ENCODE measurements at regions not wholly inside any gene's neighbourhood (a gene's known extent, or its start where the extent isn't known, plus 50 kb on each side); places are given as distances from the start of the nearest gene placed in this dataset.

DNA sequence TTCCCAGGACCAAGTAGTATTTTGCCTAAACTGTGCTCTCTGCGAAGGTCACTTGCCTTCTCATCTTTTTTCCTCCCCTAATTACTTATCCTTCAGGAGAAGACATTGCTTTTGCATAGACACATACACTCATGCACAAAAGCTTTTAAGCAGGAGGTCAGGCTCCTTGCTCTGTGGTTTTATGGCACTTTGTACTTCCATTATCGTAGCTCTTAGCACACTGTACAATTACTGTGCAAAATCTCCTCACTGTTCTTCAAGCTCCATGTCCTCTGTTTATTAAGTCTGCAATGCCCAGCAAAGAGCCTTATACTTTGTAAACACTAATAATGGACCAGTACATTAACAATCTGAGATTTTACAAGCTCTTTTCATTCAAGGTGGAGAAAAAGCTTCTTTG is 188.4 kb upstream of the GNPDA2 start:
- DNase-seq, result no peak

GRCh38 chr4:44914223-44914622 is 187.9 kb upstream of the GNPDA2 start:
- no peak for DNase-seq

- no peak for DNase-seq
Measured at GRCh38 chr4:44912980-44913379, 186.6 kb upstream of the GNPDA2 start.

- no peak for DNase-seq
Measured at GRCh38 chr4:44908565-44908964, 182.2 kb upstream of the GNPDA2 start.

DNA sequence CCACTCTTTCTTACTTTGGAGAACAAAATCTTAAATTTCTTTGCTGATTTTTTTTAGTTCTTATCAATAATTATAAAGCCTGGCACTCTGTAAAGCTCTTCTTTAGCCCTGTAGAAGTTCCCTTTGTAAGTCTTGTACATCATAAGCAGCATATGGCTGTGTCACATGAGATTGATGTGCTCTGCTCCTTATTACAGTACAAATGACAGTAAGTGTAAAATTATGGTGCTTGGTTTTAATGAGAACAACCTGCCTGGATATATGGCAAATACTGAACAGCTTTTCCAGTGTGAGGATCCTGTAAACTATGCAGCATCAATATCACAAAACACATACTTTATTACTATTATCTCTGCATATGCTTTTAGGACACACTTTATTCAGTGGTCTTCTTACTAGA is 145.9 kb upstream of the GNPDA2 start:
- no peak for DNase-seq

DNA sequence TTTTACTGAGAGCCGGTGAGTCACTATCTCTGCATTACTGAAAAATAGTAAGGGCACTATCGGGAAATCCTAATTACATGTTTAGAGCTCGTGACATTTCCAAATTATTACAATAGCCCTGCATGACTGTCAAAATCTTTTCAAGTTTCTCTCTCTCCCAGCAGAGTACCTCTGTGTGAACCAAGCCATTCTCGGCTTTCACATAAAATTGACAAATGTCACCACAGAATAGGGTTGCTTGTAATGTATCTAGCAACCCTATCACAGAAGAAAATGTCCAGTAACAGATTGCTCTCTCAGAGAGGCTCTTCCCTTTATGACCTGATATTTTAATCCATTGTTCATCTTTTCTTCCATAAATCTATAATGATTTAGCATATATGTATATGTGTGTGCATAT is 144.8 kb upstream of the GNPDA2 start:
- no peak for DNase-seq

DNA sequence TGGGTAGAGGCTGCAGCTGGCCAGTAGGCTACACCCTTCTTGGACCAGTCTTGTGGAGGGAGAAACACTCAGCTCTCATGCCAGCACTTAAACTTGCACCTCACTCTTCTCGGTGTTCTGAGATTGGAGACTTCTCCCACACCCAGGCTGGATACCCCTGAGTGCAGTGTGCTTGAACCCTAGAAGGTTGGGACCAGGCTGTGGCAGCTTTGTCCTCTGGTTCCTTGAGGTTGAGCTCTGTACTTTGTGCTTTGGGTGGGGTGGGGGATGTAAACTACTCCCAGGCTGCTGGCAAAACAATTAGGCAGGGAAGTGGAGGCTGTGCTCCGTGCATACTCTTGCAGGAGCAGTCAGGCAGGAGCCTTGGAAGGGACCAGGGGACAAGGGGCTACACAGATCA is 143.6 kb upstream of the GNPDA2 start:
- DNase-seq, result no peak

- DNase-seq, result no peak
Measured at GRCh38 chr4:44869222-44869882, 143.0 kb upstream of the GNPDA2 start.

GRCh38 chr4:44861756-44862155 is 135.4 kb upstream of the GNPDA2 start:
- no peak for DNase-seq

DNA sequence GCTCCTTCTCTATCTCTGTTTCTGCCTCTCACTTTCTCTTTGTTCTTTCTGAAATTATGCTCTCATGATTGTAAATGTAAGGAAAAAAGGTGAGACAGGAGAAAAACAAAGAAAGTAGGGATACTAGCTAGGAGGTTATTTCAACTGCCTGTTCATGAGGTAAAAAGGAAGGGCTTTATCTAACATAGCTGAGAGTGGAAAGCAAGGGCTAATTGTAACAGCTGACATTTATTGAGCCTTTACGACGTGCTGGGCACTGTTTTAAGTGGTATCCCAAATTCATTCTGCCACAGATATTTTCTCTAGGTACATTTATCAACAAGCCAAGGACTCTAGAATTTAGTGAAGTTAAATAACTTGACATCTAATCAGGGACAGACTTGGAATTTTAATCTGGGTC is 133.1 kb upstream of the GNPDA2 start:
- DNase-seq, result no peak

GRCh38 chr4:44848466-44848865 is 122.1 kb upstream of the GNPDA2 start:
- DNase-seq, result no peak

DNA sequence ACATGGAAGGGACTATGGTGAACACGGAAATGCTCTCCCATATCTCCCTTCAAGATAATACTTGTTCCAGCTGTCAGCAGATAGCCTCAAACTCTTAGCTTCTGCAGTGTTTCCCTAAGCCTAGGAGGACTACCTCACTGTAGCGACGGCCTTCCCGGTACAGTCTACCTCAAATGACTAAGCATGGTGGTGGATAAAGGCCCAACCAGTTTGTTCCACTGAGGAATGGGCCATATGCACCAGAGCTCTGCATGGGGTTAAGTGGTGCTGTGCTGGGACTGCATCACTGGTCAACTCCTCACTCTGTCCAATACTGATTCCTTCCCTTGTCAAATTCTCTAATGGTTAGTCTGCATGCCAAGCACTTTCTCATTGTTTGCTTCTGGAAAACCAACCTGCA is 119.6 kb upstream of the GNPDA2 start:
- DNase-seq, result no peak

GRCh38 chr4:44845309-44845708 is 119.0 kb upstream of the GNPDA2 start:
- DNase-seq, result no peak

- no peak for DNase-seq
Measured at GRCh38 chr4:44842531-44842930, 116.2 kb upstream of the GNPDA2 start.

DNA sequence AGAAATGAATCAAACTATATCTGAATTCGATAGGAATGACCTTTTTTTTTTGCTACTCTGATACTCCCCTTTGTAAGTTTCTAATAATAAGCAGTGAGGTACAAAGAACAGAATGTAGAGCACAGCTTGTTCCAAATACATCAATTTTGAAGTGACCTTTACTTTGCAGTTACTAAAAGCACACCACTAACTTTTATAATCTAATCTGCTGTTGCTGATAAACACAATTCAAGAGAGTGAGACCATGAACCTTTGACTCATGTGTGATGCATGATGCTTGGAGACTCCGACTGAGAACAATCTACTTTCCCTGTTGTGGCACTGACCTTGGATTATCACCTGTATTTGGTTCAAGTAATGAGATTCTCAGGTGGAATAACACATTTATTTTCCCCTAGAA is 91.6 kb upstream of the GNPDA2 start:
- DNase-seq, result no peak

DNA sequence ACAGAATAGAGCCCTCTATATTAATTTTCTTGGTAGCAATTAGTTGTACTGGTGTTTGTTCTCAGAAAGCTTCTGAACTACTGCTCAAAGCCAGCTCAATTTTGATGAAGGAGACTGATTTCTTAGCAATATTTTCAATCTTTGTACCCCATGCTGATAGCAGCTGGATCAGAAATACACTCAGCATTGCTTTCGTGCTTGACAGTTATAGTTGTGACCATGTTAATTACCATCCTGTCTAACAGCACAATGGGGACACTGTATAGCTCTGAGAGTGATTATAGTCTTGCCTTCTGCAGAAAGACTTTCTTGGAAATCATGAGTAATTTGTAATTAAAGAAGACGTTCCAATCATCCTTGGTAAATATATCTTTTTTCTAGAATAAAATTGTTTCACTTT is 79.7 kb upstream of the GNPDA2 start:
- DNase-seq, result no peak

DNA sequence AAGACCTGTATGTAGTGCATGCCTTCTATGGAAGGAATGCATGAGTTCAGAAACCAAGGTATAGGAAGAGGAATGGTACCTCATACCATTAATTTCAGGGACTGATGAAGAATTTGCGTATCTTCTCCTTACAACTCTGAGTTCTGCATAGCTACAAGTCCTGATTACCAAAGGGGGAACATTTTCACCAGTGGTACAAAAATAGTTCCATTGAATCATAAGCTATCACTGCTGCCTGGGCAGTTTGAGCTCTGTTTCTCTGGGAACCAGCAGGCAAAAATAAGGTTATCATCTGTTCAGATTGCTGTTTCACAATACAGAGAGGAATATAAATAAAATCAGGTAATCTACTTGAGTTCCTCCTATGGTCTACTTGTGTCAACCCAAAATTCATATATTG is 77.9 kb upstream of the GNPDA2 start:
- no peak for DNase-seq

DNA sequence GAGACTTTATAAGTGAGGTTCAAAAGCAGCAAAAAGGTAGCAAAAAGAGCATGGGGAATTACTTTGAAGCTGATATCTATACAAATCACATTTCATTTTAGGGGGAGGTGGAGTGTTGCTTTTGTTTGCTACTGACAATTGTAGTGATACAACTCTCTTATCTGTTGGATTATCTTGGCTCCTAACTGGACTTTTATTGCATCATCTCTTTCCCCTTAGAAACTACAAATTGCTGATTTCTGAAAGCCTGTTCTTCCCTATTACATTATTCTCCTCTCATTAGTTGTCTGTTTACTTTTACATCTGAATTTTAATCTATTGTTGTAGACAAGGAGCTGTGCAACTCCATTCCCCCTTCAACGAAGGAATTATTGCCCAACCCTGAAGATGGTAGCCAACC is 75.0 kb upstream of the GNPDA2 start:
- DNase-seq, result no peak

DNA sequence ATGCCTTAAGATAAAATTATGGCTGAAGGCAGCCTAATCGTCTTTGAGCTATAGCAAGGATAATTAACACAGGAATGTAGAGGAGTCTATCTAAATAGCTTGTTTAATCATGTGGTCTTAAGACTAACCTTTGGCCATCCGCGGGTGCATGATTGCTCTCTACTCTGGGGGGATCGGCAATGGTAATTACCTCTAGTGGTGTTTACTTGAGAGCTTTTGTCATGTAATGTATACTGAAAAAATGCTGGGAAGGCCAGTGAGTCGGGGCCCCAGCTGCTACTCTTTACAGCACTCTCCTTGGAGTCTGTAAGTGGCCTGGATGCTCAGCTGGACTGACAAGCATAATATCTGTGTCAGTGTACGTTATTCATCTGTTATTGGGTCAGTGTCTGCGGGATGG is 65.5 kb upstream of the GNPDA2 start:
- DNase-seq, result no peak

GRCh38 chr4:44777115-44777514 is 50.8 kb upstream of the GNPDA2 start:
- no peak for DNase-seq
